A673 (cell line): ENCODE measurements at regions not wholly inside any gene's neighbourhood (a gene's known extent, or its start where the extent isn't known, plus 50 kb on each side); places are given as distances from the start of the nearest gene placed in this dataset.

Experiments used
- BruUV-seq: library from RNA; stranded (reverse); fragments of 400-500 nt; replicated peaks from 2 replicates; lab custom pipeline; 2021; lab: Mats Ljungman, UMichigan
- CTCF ChIA-PET: fragments of 300-600 bp; sonication (Branson Sonifier 250); formaldehyde crosslinking; loops from one replicate; lab custom pipeline; 2022; ENCODE audit warnings: antibody characterized with exemption; lab: Charles Lee
- POLR2A ChIA-PET: fragments of 300-600 bp; sonication (Branson Sonifier 250); formaldehyde crosslinking; loops from one replicate; lab custom pipeline; 2022; ENCODE audit warnings: antibody characterized with exemption; ENCODE audit not compliant: low non-redundant PET; lab: Charles Lee
- DNase-seq: peaks from one replicate; pipeline ENCODE4 v3.0.0-alpha.2; 2015; ENCODE audit warnings: low spot score
- H3K27ac ChIP-seq: fragments of 200-600 bp; sonication (generic); 2 replicates; pipeline ENCODE4 v1.5.1; 2016; ENCODE audit warnings: mixed run types, low read depth, mild to moderate bottlenecking, mixed read lengths, antibody characterized with exemption, low read length; ENCODE audit not compliant: poor library complexity, severe bottlenecking
- H3K27me3 ChIP-seq: fragments of 200-600 bp; sonication (generic); replicated peaks from 2 replicates; pipeline ENCODE4 v1.6.1; 2017; ENCODE audit warnings: mixed run types, low read depth, mild to moderate bottlenecking, mixed read lengths, antibody characterized with exemption, low read length; ENCODE audit not compliant: insufficient read depth, poor library complexity
- H3K36me3 ChIP-seq: fragments of 200-600 bp; sonication (generic); 2 replicates; pipeline ENCODE4 v1.6.1; 2016; ENCODE audit warnings: mixed run types, mild to moderate bottlenecking, mixed read lengths, antibody characterized with exemption, low read length; ENCODE audit not compliant: insufficient read depth, poor library complexity, severe bottlenecking
- H3K4me1 ChIP-seq: fragments of 200-600 bp; sonication (generic); 2 replicates; pipeline ENCODE4 v1.6.1; 2017; ENCODE audit warnings: mixed run types, mild to moderate bottlenecking, mixed read lengths, antibody characterized with exemption, low read length; ENCODE audit not compliant: insufficient read depth, poor library complexity, severe bottlenecking
- H3K4me3 ChIP-seq: fragments of 200-600 bp; sonication (generic); 2 replicates; pipeline ENCODE4 v1.5.1; 2016; ENCODE audit warnings: low read depth, mixed run types, mild to moderate bottlenecking, mixed read lengths, low read length; ENCODE audit not compliant: poor library complexity, severe bottlenecking
- H3K9me3 ChIP-seq: fragments of 200-600 bp; sonication (generic); 2 replicates; pipeline ENCODE4 v1.6.1; 2016; ENCODE audit warnings: mixed run types, low read depth, mild to moderate bottlenecking, mixed read lengths, antibody characterized with exemption, low read length; ENCODE audit not compliant: poor library complexity, severe bottlenecking
- CTCF ChIP-seq: fragments of 300-800, 200-600 bp; sonication (generic); conservative IDR thresholded peaks from 2 replicates; pipeline ENCODE4 v1.5.1; 2017; ENCODE audit warnings: low read depth, mild to moderate bottlenecking, antibody characterized with exemption, low read length, moderate library complexity, mixed read lengths
- EZH2 ChIP-seq: fragments of 200-600 bp; sonication (generic); IDR thresholded peaks from 2 replicates; pipeline ENCODE4 v1.6.1; 2017; ENCODE audit warnings: borderline replicate concordance, low read depth, mild to moderate bottlenecking, mixed read lengths, antibody characterized with exemption, low read length; ENCODE audit not compliant: poor library complexity, severe bottlenecking
- intact Hi-C: fragments of 100-400 bp; cut with micrococcal nuclease; formaldehyde crosslinking; loops from one replicate; pipeline ENCODE4 v1.10.0; 2022; ENCODE audit not compliant: unreplicated experiment

- Histone ChIP-seq H3K9me3 (no peaks in the 10 kb centered on the region), H3K4me1 (no peaks in the 10 kb centered on the region), H3K36me3 (no peaks in the 10 kb centered on the region), H3K27ac (no peak overlapping the region), H3K4me3 (no peak overlapping the region), H3K27me3 (peaks cover 20% of the 10 kb centered on the region)
- intact Hi-C loops = no loop called here
- no TSS peak for BruUV-seq
- TF ChIP-seq EZH2 (no peak), CTCF (no peak)
- no peak for DNase-seq
- ChIA-PET POLR2A (no interaction called here), CTCF (no interaction called here)
Measured at GRCh38 chr15:69982037-69982436, 115.7 kb downstream of the TLE3 start.

- no TSS peak for BruUV-seq
- ChIA-PET POLR2A (interaction anchor here (0.7 kb wide), 1 partner anchor 22 kb away, joined by 3 read pairs; no protein-coding TSS in a partner anchor), CTCF (no interaction called here)
- H3K27ac ChIP-seq = no peak overlapping the region
- no peaks in the 10 kb centered on the region for H3K36me3 ChIP-seq
- no peak overlapping the region for H3K4me3 ChIP-seq
- no peak for TF ChIP-seq EZH2
- no peak for TF ChIP-seq CTCF
- no peaks in the 10 kb centered on the region for H3K4me1 ChIP-seq
- peaks cover 20% of the 10 kb centered on the region for H3K27me3 ChIP-seq
- intact Hi-C loops = no loop called here
- DNase-seq = no peak
- no peaks in the 10 kb centered on the region for H3K9me3 ChIP-seq
Measured at GRCh38 chr15:69983696-69984265, 113.9 kb downstream of the TLE3 start.

- H3K36me3 ChIP-seq = no peaks in the 10 kb centered on the region
- no peaks in the 10 kb centered on the region for H3K9me3 ChIP-seq
- H3K4me3 ChIP-seq = no peak overlapping the region
- intact Hi-C loops = no loop called here
- no peaks in the 10 kb centered on the region for H3K4me1 ChIP-seq
- H3K27ac ChIP-seq = no peak overlapping the region
- H3K27me3 ChIP-seq = peaks cover 11% of the 10 kb centered on the region
- CTCF ChIA-PET = no interaction called here
- POLR2A ChIA-PET = no interaction called here
- DNase-seq = no peak
- TF ChIP-seq EZH2 (no peak), CTCF (no peak)
- BruUV-seq = no TSS peak
Measured at GRCh38 chr15:69987492-69988489, 109.9 kb downstream of the TLE3 start.
